Astrocyte (in vitro differentiated cells and primary cell): ENCODE measurements at regions not wholly inside any gene's neighbourhood (a gene's known extent, or its start where the extent isn't known, plus 50 kb on each side); places are given as distances from the start of the nearest gene placed in this dataset.

Experiments used
- DNase-seq: peaks from one replicate; pipeline ENCODE4 v3.0.0-alpha.2; 2010; ENCODE audit warnings: low read depth
- FAIRE-seq: peaks from 2 replicates; lab custom pipeline; 2011; peaks lifted over from hg19 to GRCh38; lab: Jason Lieb, UNC
- H2AFZ ChIP-seq: 2 replicates; pipeline ENCODE4 v1.6.0; 2012; ENCODE audit warnings: low read depth, low read length, inconsistent platforms
- H3K27ac ChIP-seq: 2 replicates; pipeline ENCODE4 v1.5.1; 2011; ENCODE audit warnings: low read depth, low read length, inconsistent platforms
- H3K27me3 ChIP-seq: 2 replicates; pipeline ENCODE4 v1.6.0; 2011; ENCODE audit warnings: low read length, inconsistent platforms; ENCODE audit not compliant: insufficient read depth
- H3K36me3 ChIP-seq: 2 replicates; pipeline ENCODE4 v1.5.1; 2011; ENCODE audit warnings: low read length, inconsistent platforms; ENCODE audit not compliant: insufficient read depth
- H3K4me1 ChIP-seq: 2 replicates; pipeline ENCODE4 v1.5.1; 2011; ENCODE audit warnings: low read length, inconsistent platforms; ENCODE audit not compliant: insufficient read depth
- H3K4me2 ChIP-seq: 2 replicates; pipeline ENCODE4 v1.6.0; 2012; ENCODE audit warnings: low read length, inconsistent platforms
- H3K4me3 ChIP-seq: 2 replicates; pipeline ENCODE4 v1.5.1; 2011; ENCODE audit warnings: low read depth, mild to moderate bottlenecking, low read length, inconsistent platforms; ENCODE audit not compliant: insufficient read depth
- H3K79me2 ChIP-seq: 2 replicates; pipeline ENCODE4 v1.6.0; 2012; ENCODE audit warnings: mild to moderate bottlenecking, low read length, inconsistent platforms; ENCODE audit not compliant: insufficient read depth
- H3K9ac ChIP-seq: 2 replicates; pipeline ENCODE4 v1.6.0; 2012; ENCODE audit warnings: mild to moderate bottlenecking, low read length, inconsistent platforms
- H3K9me3 ChIP-seq: 2 replicates; pipeline ENCODE4 v1.5.1; 2012; ENCODE audit warnings: low read depth, mild to moderate bottlenecking, low read length, inconsistent platforms; ENCODE audit not compliant: insufficient read depth
- H4K20me1 ChIP-seq: 2 replicates; pipeline ENCODE4 v1.6.0; 2012; ENCODE audit warnings: low read length, inconsistent platforms; ENCODE audit not compliant: insufficient read depth
- H3K27ac Mint-ChIP-seq: one replicate; pipeline ENCODE4 v1.8.0; 2021; ENCODE audit warnings: mild to moderate bottlenecking, mixed read lengths; ENCODE audit not compliant: unreplicated experiment
- H3K27me3 Mint-ChIP-seq: one replicate; pipeline ENCODE4 v1.8.0; 2021; ENCODE audit warnings: low read depth, mixed read lengths; ENCODE audit not compliant: unreplicated experiment
- H3K36me3 Mint-ChIP-seq: one replicate; pipeline ENCODE4 v1.8.0; 2021; ENCODE audit warnings: low read depth, mixed read lengths; ENCODE audit not compliant: unreplicated experiment
- H3K4me1 Mint-ChIP-seq: one replicate; pipeline ENCODE4 v1.8.0; 2021; ENCODE audit warnings: low read depth, mixed read lengths; ENCODE audit not compliant: unreplicated experiment
- H3K4me3 Mint-ChIP-seq: one replicate; pipeline ENCODE4 v1.8.0; 2021; ENCODE audit warnings: mild to moderate bottlenecking, moderate library complexity, mixed read lengths; ENCODE audit not compliant: unreplicated experiment
- H3K9me3 Mint-ChIP-seq: one replicate; pipeline ENCODE4 v1.8.0; 2021; ENCODE audit warnings: mild to moderate bottlenecking, mixed read lengths; ENCODE audit not compliant: unreplicated experiment
- CTCF ChIP-seq: IDR thresholded peaks from 2 replicates; pipeline ENCODE4 v1.5.1; 2011; ENCODE audit warnings: low read depth, mild to moderate bottlenecking, inconsistent platforms, low read length, moderate library complexity; ENCODE audit not compliant: insufficient read depth
- EZH2 ChIP-seq: IDR thresholded peaks from 2 replicates; pipeline ENCODE4 v1.6.1; 2012; ENCODE audit warnings: mild to moderate bottlenecking, low read length, inconsistent platforms; ENCODE audit not compliant: insufficient read depth

GRCh38 chr2:48220501-48220900 lies 94.0 kb upstream of the FOXN2 start:
- Histone ChIP-seq H3K4me1 (no peaks in the 10 kb centered on the region), H4K20me1 (no peaks in the 10 kb centered on the region), H3K27ac (no peak overlapping the region), H3K4me2 (no peak overlapping the region), H3K79me2 (no peaks in the 10 kb centered on the region), H3K27me3 (no peaks in the 10 kb centered on the region), H3K9me3 (no peaks in the 10 kb centered on the region), H3K9ac (no peak overlapping the region), H3K36me3 (no peaks in the 10 kb centered on the region), H3K4me3 (no peak overlapping the region), H2AFZ (no peak overlapping the region)
- Mint-ChIP-seq H3K4me3 (no peak overlapping the region), H3K4me1 (no peaks in the 10 kb centered on the region), H3K27me3 (no peaks in the 10 kb centered on the region), H3K27ac (no peak overlapping the region), H3K36me3 (no peaks in the 10 kb centered on the region), H3K9me3 (peaks cover 5% of the 10 kb centered on the region)
- no peak for FAIRE-seq
- DNase-seq = no peak
- no peak for TF ChIP-seq EZH2

GRCh38 chr2:48221846-48222516 lies 92.5 kb upstream of the FOXN2 start:
- no peaks in the 10 kb centered on the region for H3K79me2 ChIP-seq
- no peaks in the 10 kb centered on the region for H3K9me3 ChIP-seq
- H3K36me3 ChIP-seq = no peaks in the 10 kb centered on the region
- H2AFZ ChIP-seq = no peak overlapping the region
- no peak overlapping the region for H3K4me3 Mint-ChIP-seq
- H3K27me3 ChIP-seq = no peaks in the 10 kb centered on the region
- H3K27ac Mint-ChIP-seq = no peak overlapping the region
- no peak overlapping the region for H3K4me3 ChIP-seq
- no peak for TF ChIP-seq CTCF
- no peak for TF ChIP-seq EZH2
- H3K36me3 Mint-ChIP-seq = no peaks in the 10 kb centered on the region
- no peak for FAIRE-seq
- H3K4me1 Mint-ChIP-seq = no peaks in the 10 kb centered on the region
- H3K4me2 ChIP-seq = no peak overlapping the region
- DNase-seq = no peak
- H3K9ac ChIP-seq = no peak overlapping the region
- H3K27ac ChIP-seq = no peak overlapping the region
- H3K4me1 ChIP-seq = no peaks in the 10 kb centered on the region
- no peaks in the 10 kb centered on the region for H4K20me1 ChIP-seq
- H3K27me3 Mint-ChIP-seq = no peaks in the 10 kb centered on the region
- peaks cover 5% of the 10 kb centered on the region for H3K9me3 Mint-ChIP-seq

- TF ChIP-seq CTCF (no peak), EZH2 (no peak)
- Mint-ChIP-seq H3K27me3 (no peaks in the 10 kb centered on the region), H3K27ac (no peak overlapping the region), H3K36me3 (no peaks in the 10 kb centered on the region), H3K9me3 (no peaks in the 10 kb centered on the region), H3K4me3 (no peak overlapping the region), H3K4me1 (no peaks in the 10 kb centered on the region)
- H3K27me3 ChIP-seq = no peaks in the 10 kb centered on the region
- DNase-seq = no peak
- no peak overlapping the region for H3K9ac ChIP-seq
- FAIRE-seq = no peak
- no peak overlapping the region for H3K27ac ChIP-seq
- no peaks in the 10 kb centered on the region for H3K9me3 ChIP-seq
- no peaks in the 10 kb centered on the region for H3K36me3 ChIP-seq
- no peaks in the 10 kb centered on the region for H3K79me2 ChIP-seq
- H2AFZ ChIP-seq = no peak overlapping the region
- H3K4me1 ChIP-seq = no peaks in the 10 kb centered on the region
- no peak overlapping the region for H3K4me2 ChIP-seq
- no peaks in the 10 kb centered on the region for H4K20me1 ChIP-seq
- H3K4me3 ChIP-seq = no peak overlapping the region
These were observed 86.7 kb upstream of the FOXN2 start for GRCh38 chr2:48227617-48228344.
